ENCODE measurements at regions not wholly inside any gene's neighbourhood (a gene's known extent, or its start where the extent isn't known, plus 50 kb on each side); places are given as distances from the start of the nearest gene placed in this dataset.
"Not testable (repeated sequence)": the region's sequence is repeated elsewhere in the genome, so short reads cannot be mapped to it uniquely, and the experiment has no call there.

GRCh38 chr2:207428573-207428972 lies 101.2 kb upstream of the CREB1 start:
- H3K27ac ChIP-seq (ENCODE audit: low read depth, low read length): no peak overlapping the region
- H3K4me1 ChIP-seq (ENCODE audit: control insufficient read depth, insufficient read depth, low read length): no peaks in the 10 kb centered on the region
- H3K9ac ChIP-seq (ENCODE audit: low read length): no peak overlapping the region
- H3K36me3 ChIP-seq (ENCODE audit: control insufficient read depth, insufficient read depth, low read length): no peaks in the 10 kb centered on the region
- H3K27me3 ChIP-seq (ENCODE audit: control insufficient read depth, insufficient read depth, low read length): no peaks in the 10 kb centered on the region
- H3K4me3 ChIP-seq (ENCODE audit: low read length): no peak overlapping the region

DNA sequence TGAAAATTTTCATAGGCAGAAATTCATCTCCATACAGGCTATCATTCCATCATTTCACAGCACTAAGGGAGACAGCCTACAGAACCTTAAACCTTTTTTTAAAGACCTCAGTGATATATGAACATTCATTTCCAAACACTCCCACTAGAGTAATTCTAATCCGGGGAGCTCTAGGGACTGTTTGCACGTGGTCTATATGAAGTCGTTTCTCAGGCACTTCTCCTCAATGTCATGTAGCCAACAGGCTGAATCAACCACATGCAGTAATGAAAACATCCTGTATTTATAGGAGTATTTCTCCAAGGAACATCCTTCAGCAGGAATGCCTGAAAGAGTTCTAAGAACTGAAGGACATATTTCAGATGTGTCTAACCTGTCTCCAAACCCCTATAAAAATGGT lies 97.3 kb upstream of the CREB1 start:
- Histone ChIP-seq H3K4me3 (ENCODE audit: low read length) (no peak overlapping the region), H3K27me3 (ENCODE audit: control insufficient read depth, insufficient read depth, low read length) (no peaks in the 10 kb centered on the region), H3K4me1 (ENCODE audit: control insufficient read depth, insufficient read depth, low read length) (no peaks in the 10 kb centered on the region), H3K9ac (ENCODE audit: low read length) (no peak overlapping the region), H3K27ac (ENCODE audit: low read depth, low read length) (no peak overlapping the region), H3K36me3 (ENCODE audit: control insufficient read depth, insufficient read depth, low read length) (no peaks in the 10 kb centered on the region)

DNA sequence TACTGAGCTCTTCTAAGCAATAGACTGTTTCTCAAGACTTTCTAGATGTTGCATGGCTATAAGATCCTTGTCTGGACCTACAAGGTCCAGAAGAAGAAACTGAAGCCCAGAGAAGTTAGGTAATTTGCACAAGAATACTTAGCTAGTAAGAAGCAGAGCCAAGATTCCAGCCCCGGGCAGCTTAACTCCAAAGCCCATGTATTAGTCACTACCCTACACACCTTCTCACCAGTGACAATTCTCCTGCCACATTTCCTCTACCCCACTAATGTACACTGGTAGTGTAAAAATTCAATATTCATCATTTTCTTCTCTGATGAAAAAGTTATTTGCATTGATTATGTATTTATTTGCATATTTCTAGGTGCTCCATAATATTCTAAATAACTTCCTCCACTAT lies 95.5 kb upstream of the CREB1 start:
- Histone ChIP-seq H3K36me3 (ENCODE audit: control insufficient read depth, insufficient read depth, low read length) (no peaks in the 10 kb centered on the region), H3K4me3 (ENCODE audit: low read length) (no peak overlapping the region), H3K4me1 (ENCODE audit: control insufficient read depth, insufficient read depth, low read length) (no peaks in the 10 kb centered on the region), H3K27ac (ENCODE audit: low read depth, low read length) (no peak overlapping the region), H3K9ac (ENCODE audit: low read length) (no peak overlapping the region), H3K27me3 (ENCODE audit: control insufficient read depth, insufficient read depth, low read length) (no peaks in the 10 kb centered on the region)

- H3K36me3 ChIP-seq (ENCODE audit: control insufficient read depth, insufficient read depth, low read length): no peaks in the 10 kb centered on the region
Measured at GRCh38 chr2:207434899-207435465, 94.8 kb upstream of the CREB1 start.

GRCh38 chr2:207437136-207437523 lies 92.6 kb upstream of the CREB1 start:
- no peak overlapping the region for H3K27ac ChIP-seq (ENCODE audit: low read depth, low read length)
- H3K4me1 ChIP-seq (ENCODE audit: control insufficient read depth, insufficient read depth, low read length): no peaks in the 10 kb centered on the region
- no peaks in the 10 kb centered on the region for H3K36me3 ChIP-seq (ENCODE audit: control insufficient read depth, insufficient read depth, low read length)
- H3K9ac ChIP-seq (ENCODE audit: low read length): no peak overlapping the region
- H3K27me3 ChIP-seq (ENCODE audit: control insufficient read depth, insufficient read depth, low read length): no peaks in the 10 kb centered on the region
- no peak overlapping the region for H3K4me3 ChIP-seq (ENCODE audit: low read length)

More at GRCh38 chr2:207434899-207435465, 94.8 kb upstream of the CREB1 start:
- Histone ChIP-seq H3K27ac (ENCODE audit: low read depth, low read length) (no peak overlapping the region), H3K9ac (ENCODE audit: low read length) (no peak overlapping the region), H3K4me1 (ENCODE audit: control insufficient read depth, insufficient read depth, low read length) (no peaks in the 10 kb centered on the region), H3K27me3 (ENCODE audit: control insufficient read depth, insufficient read depth, low read length) (no peaks in the 10 kb centered on the region), H3K4me3 (ENCODE audit: low read length) (no peak overlapping the region)

- no peaks in the 10 kb centered on the region for H3K27me3 ChIP-seq (ENCODE audit: control insufficient read depth, insufficient read depth, low read length)
- H3K4me3 ChIP-seq (ENCODE audit: low read length): no peak overlapping the region
- no peaks in the 10 kb centered on the region for H3K4me1 ChIP-seq (ENCODE audit: control insufficient read depth, insufficient read depth, low read length)
- H3K36me3 ChIP-seq (ENCODE audit: control insufficient read depth, insufficient read depth, low read length): no peaks in the 10 kb centered on the region
- H3K27ac ChIP-seq (ENCODE audit: low read depth, low read length): no peak overlapping the region
- H3K9ac ChIP-seq (ENCODE audit: low read length): no peak overlapping the region
Measured at GRCh38 chr2:207437524-207438143, 92.1 kb upstream of the CREB1 start.

DNA sequence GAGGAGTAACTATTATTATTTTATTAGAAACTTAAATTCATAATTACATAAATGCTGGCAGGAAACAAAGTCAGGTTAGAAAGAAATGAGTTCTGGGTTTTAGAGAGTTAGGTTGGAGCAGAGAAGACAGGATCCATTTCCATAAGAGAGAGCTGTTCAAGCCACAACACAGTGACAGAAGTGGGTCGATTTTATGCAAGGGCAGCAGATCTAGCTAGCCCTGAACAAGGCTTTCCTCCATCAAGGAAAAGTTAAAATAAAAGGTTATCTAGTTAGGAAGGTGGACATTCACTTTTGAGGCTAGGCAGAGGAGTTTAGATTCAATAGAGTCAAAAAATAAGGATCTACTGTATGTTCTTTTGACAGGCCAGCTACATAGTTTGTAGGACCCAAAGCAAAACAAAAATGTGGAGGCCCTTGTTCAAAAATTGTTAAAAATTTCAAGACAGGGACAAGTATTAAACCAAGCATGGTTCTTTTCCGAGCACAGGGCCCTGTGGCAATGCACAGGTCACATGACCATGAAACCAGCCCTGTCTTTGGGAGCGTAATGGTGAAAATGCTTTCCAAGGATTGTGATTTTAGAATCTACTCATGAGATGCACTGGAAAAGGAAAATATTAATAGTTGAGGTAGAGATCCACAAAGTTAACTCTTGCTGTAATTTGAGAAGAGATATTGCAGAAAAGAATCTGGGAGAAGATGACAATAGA lies 91.2 kb upstream of the CREB1 start:
- Histone ChIP-seq H3K27ac (ENCODE audit: low read depth, low read length) (no peak overlapping the region), H3K27me3 (ENCODE audit: control insufficient read depth, insufficient read depth, low read length) (no peaks in the 10 kb centered on the region), H3K36me3 (ENCODE audit: control insufficient read depth, insufficient read depth, low read length) (no peaks in the 10 kb centered on the region), H3K4me1 (ENCODE audit: control insufficient read depth, insufficient read depth, low read length) (no peaks in the 10 kb centered on the region), H3K9ac (ENCODE audit: low read length) (no peak overlapping the region), H3K4me3 (ENCODE audit: low read length) (no peak overlapping the region)

DNA sequence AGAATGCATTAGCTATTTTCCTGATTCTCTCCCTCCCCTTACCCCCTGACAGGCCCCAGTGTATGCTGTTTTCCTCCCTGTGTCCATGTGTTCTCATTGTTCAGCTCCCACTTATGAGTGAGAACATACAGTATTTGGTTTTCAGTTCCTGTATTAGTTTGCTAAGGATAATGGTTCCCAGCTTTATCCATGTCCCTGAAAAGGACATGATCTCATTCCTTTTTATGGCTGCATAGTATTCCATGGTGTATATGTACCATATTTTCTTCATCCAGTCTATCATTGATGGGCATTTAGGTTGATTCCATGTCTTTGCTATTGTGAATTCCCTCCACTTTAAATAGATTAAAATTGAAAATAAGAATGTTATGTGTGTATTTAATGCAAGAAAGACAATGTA lies 89.9 kb upstream of the CREB1 start:
- not testable (repeated sequence) for H3K4me3 ChIP-seq (ENCODE audit: low read length); H3K27ac ChIP-seq (ENCODE audit: low read depth, low read length); H3K36me3 ChIP-seq (ENCODE audit: control insufficient read depth, insufficient read depth, low read length); H3K27me3 ChIP-seq (ENCODE audit: control insufficient read depth, insufficient read depth, low read length); H3K4me1 ChIP-seq (ENCODE audit: control insufficient read depth, insufficient read depth, low read length); H3K9ac ChIP-seq (ENCODE audit: low read length)

DNA sequence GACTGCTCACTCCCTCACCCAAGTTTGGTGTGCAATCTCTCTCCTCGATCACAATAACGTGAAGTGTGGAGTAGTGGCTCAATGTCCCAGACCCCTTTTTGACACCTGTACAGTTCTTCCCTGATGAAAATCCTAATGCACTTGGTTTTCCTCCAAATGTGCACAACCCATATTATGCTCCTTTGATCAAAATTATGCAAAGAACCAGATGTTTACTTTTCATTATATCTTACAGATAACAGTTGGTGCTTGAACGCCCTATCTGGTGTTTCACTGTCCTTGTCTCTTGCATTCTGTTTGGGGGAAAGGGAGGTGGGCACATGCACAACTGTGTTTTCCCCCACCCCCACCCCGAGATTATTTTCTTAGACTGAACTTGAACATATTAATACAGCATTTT lies 85.0 kb upstream of the CREB1 start:
- H3K27ac ChIP-seq (ENCODE audit: low read depth, low read length): no peak overlapping the region
- H3K4me1 ChIP-seq (ENCODE audit: control insufficient read depth, insufficient read depth, low read length): no peaks in the 10 kb centered on the region
- H3K4me3 ChIP-seq (ENCODE audit: low read length): no peak overlapping the region
- H3K36me3 ChIP-seq (ENCODE audit: control insufficient read depth, insufficient read depth, low read length): no peaks in the 10 kb centered on the region
- no peaks in the 10 kb centered on the region for H3K27me3 ChIP-seq (ENCODE audit: control insufficient read depth, insufficient read depth, low read length)
- H3K9ac ChIP-seq (ENCODE audit: low read length): no peak overlapping the region

GRCh38 chr2:207446653-207447052 lies 83.1 kb upstream of the CREB1 start:
- H3K4me1 ChIP-seq (ENCODE audit: control insufficient read depth, insufficient read depth, low read length): no peaks in the 10 kb centered on the region
- H3K27me3 ChIP-seq (ENCODE audit: control insufficient read depth, insufficient read depth, low read length): no peaks in the 10 kb centered on the region
- H3K27ac ChIP-seq (ENCODE audit: low read depth, low read length): no peak overlapping the region
- H3K9ac ChIP-seq (ENCODE audit: low read length): no peak overlapping the region
- no peaks in the 10 kb centered on the region for H3K36me3 ChIP-seq (ENCODE audit: control insufficient read depth, insufficient read depth, low read length)
- H3K4me3 ChIP-seq (ENCODE audit: low read length): no peak overlapping the region

DNA sequence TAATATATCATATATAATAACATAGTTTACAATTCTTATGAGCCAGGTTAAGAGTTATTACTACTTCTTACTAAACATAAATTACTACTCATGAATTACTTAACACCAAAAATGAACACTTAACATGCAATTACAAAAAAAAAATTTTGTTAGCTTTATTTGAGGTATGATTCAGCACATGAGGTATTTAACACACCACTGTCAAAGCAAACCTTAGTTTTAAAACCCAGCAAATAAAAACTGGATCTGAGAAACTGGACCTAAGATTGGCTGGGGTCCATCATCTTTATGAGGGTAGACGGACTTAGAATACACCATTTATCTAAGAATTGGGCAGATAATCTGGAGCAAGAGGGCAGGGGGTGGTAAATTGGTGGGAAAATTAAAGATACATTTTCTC lies 81.8 kb upstream of the CREB1 start:
- Histone ChIP-seq H3K4me3 (ENCODE audit: low read length) (no peak overlapping the region), H3K27me3 (ENCODE audit: control insufficient read depth, insufficient read depth, low read length) (no peaks in the 10 kb centered on the region), H3K9ac (ENCODE audit: low read length) (no peak overlapping the region), H3K4me1 (ENCODE audit: control insufficient read depth, insufficient read depth, low read length) (no peaks in the 10 kb centered on the region), H3K27ac (ENCODE audit: low read depth, low read length) (no peak overlapping the region), H3K36me3 (ENCODE audit: control insufficient read depth, insufficient read depth, low read length) (no peaks in the 10 kb centered on the region)

- Histone ChIP-seq H3K4me1 (ENCODE audit: control insufficient read depth, insufficient read depth, low read length) (no peaks in the 10 kb centered on the region), H3K36me3 (ENCODE audit: control insufficient read depth, insufficient read depth, low read length) (no peaks in the 10 kb centered on the region), H3K4me3 (ENCODE audit: low read length) (no peak overlapping the region), H3K9ac (ENCODE audit: low read length) (no peak overlapping the region), H3K27me3 (ENCODE audit: control insufficient read depth, insufficient read depth, low read length) (no peaks in the 10 kb centered on the region), H3K27ac (ENCODE audit: low read depth, low read length) (no peak overlapping the region)
Measured at GRCh38 chr2:207449642-207450165, 80.1 kb upstream of the CREB1 start.

- Histone ChIP-seq H3K4me1 (ENCODE audit: control insufficient read depth, insufficient read depth, low read length) (no peaks in the 10 kb centered on the region), H3K4me3 (ENCODE audit: low read length) (no peak overlapping the region), H3K9ac (ENCODE audit: low read length) (no peak overlapping the region), H3K27ac (ENCODE audit: low read depth, low read length) (no peak overlapping the region), H3K36me3 (ENCODE audit: control insufficient read depth, insufficient read depth, low read length) (no peaks in the 10 kb centered on the region), H3K27me3 (ENCODE audit: control insufficient read depth, insufficient read depth, low read length) (no peaks in the 10 kb centered on the region)
Measured at GRCh38 chr2:207450186-207450585, 79.6 kb upstream of the CREB1 start.

All from rectal smooth muscle tissue (tissue), 1 donor.